Right renal pelvis (tissue), 4 donors: ENCODE measurements at regions not wholly inside any gene's neighbourhood (a gene's known extent, or its start where the extent isn't known, plus 50 kb on each side); places are given as distances from the start of the nearest gene placed in this dataset.
"Not testable (repeated sequence)": the region's sequence is repeated elsewhere in the genome, so short reads cannot be mapped to it uniquely, and the experiment has no call there.

Experiments used
- DNase-seq, 4 donors: peaks; one replicate each; pipeline ENCODE4 v3.0.0-alpha.2; 2013; ENCODE audit warnings: low read depth in 4 of 4, low spot score in 3 of 4, missing footprints in 1 of 4

DNA sequence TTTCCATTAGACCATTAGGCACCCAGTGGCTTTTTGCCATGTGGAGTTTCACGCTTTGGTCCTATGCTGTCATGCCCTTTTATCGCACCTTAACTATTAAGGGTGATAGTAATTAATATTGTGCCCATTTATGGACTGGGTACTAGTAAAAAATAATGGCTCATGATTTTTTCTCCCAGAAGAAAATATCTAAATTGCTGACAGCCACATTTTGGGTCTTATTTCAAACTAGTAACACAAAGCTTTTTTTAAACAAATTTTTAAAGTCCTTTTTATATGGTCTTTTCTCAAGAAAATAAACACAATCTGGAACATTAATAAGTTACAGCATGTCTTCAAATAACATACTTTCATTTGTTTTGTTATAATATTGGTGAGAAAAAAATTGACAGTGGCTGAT is 179.7 kb downstream of the ANKRD7 start:
- DNase-seq: no peak

DNA sequence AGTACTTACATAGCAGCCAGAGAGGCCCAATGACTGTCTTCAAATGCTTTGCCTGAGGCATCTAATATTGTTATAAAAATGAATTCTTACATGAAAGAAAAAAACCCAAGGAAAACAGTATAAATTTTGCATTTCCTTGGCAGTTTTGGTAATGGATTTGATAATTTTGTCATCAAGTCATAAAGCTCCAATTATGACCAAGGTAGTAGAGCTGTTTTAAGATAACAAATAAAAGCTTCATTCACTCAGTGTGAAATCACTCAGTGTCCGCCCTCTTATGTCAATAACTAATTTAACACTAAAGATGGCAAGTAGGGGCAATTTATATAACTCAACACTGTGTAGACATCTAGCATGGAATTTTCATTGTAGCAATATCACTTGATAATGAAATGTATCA is 193.9 kb downstream of the ANKRD7 start:
- no peak for DNase-seq

DNA sequence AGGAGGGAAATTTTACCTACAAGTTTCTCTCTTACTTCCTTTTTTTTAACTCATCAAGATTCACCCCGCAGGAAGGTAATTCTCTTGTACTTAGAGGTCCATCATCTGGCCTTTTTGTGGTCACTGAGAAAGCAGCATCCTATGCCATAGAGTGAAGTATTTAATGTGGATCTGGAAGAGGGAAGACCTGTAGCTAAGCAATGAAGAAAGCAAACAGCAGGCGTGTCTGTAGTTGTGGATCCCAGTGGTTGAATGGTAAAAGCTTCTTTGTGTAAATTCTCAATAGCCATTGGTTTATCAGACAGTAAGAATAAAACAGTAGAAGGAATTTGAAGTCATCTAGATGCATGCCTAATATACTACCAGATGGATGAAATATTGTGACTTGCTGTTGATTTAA is 196.4 kb downstream of the ANKRD7 start:
- DNase-seq: no peak

DNA sequence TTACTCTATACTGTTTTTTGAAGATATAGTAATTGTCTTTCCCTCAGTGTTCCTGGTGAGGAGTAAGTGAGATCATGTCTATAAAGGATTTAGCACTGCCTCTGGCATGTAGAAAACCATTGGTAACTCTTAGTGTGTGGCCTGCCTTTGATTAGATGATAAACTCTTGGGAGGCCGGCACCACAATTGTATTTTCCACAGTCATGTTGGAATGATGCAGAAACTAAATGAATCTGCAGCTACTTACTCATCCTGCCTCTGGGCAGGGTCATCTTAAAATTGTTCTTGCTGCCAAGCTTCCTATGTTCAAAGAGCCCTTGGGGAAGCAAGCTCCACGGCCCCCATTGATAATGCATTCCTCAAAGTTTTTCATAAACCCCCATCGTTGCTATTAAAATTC is 204.6 kb downstream of the ANKRD7 start:
- no peak for DNase-seq

DNA sequence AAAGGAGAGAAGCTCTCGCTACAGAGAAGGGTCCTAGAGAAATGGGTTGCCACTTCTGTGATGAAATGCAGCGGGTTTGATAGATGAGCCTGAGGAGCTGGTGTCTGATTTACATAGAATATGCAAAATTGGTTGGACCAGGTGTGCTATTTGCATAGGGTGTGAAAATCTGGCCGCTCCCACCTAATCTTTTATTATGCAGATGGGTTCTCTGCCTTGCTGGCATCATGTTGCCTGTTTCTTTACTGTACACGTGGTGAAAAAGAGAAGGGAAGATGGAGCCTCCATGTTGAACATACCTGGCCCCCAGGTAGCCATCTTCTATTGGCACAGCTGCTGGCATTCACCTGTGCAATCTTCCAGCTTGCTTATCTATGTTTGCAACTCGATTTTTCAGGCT is 212.2 kb downstream of the ANKRD7 start:
- no peak for DNase-seq

DNA sequence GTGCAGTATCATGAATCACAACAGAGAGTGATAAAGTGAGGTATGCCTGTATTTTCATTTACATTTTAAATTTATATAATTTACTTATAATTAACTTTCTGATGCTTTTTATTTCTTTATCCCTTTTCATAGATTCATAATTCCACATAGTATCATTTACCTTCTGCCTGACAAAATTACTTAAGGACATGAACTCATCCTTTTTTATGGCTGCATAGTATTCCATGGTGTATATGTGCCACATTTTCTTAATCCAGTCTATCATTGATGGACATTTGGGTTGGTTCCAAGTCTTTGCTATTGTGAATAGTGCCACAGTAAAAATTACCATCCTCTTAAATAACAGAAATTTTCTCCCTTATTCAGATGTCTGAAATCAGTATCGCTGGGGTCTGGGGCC is 224.5 kb downstream of the ANKRD7 start:
- DNase-seq: not testable (repeated sequence)

DNA sequence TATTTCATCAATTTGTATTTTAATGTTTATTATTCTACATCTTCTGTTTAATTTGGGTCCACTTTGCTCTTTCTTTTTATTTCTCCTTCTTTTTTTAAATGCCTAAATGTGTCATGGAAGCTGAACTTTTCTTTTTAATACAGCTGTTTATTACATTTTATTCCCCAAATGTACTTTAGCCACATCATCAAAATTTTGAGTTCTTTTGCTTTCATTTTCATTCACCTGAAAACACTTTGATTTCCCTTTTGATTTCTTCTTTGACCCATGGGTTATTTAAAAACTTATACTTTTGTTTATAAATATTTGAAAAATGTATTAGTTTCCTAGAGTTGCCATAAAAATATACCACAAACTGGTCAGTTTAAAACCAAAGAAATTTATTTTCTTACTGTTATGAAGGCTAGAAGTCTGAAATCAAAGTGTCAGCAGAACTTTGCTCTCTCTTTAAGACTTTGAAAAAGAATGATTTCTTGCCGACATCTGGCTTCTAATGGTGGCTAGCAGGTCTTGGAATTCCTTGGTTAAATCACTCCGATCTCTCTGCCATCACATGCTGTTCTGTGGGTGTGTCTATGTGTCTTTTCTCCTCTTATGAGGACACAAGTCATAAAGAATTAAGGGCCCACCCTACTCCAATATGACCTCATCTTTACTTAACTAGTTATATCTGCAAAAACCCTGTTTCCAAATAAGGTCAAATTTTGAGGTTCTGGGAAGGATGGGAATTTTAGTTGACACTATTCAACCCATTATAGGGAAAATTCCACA is 225.5 kb downstream of the ANKRD7 start:
- no peak for DNase-seq

DNA sequence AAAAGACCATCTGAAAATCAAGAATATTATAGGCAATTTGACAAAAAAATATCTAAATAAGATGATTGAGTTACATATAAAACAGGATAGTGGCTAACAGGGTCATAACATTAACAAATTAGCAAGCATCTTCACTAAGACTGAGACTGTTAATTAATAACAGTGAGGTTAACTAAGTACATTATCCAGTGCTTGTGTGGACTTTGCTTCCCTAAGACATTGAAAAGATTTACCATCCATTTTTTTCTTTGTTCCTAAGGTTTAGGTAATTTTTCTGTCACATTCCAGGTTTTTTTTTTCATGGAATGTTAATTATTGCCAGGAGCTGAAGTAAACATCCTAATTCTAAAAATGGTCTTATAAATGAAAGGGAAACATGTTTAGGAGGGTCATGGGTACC is 227.6 kb downstream of the ANKRD7 start:
- DNase-seq: no peak

DNA sequence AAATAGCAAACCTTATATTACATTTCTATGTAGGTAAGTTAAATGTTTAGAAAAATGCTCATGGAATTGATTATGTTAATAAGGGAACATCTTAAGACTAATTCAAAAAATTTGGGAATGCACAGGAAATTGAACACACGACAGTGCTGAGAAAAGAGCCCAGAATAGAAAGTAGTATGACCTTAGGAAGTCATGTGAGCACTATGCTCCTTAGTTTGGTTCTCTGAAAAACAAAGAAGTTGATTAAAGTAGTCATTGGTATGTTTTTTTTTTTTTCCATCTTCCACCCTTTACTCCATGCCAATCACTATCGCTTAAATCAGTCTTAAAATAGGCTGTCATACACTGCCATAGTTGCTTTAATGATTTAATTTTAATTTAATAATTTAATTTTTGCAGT is 242.9 kb downstream of the ANKRD7 start:
- no peak for DNase-seq

DNA sequence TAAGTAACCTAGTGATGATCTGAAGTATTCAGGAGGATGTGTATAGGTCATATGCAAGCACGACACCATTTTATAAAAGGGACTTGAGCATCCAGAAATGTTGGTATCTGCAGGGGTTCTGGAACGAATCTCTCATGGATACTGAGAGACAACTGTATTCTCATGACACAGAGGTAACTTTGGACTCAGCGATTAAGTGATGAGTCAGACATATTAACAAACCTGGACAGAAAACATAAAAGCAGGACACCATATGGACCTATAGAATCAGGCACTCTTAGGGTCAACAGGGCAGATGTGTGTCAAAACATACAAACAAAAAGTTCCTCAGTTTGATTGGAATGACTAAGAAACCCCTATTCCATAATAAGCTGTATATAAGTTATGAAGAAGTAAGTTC is 248.1 kb downstream of the ANKRD7 start:
- DNase-seq: no peak

DNA sequence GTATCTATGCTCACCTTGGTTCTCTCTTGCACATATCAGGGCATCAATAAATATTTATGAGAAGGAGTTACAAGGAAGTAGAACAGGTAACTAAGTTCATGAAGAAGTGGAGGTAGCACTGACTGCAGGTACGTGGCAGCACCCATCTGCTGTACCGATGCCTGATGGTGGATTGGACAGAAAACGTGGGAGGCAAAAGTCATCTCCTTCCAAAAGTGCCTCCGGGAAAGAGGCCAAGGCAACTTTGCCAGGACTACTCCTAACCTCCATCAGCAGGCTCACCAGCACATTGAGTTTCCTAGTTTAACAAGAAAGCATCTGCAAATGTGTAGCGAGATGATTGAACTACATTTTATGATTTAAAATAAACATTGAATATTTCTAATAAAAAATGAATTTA is 248.8 kb downstream of the ANKRD7 start:
- no peak for DNase-seq

DNA sequence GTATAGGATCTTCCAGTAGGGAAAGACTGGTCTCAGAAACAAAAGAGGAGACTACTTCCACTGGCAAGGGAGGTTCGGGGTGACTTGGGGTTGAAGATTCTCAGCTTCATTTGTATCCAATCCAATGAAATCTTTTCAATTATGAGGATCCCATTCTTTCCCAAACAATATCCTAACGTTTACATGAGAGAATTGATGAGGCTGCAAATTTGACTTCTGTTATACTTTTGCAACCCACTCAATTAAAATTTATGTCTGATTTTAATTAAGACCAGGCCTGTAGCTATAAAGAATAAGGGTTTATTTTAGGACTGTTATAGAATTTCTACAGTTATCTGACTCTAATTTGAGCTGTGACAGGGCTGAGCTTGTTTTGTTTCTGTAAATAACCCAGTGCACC is 251.5 kb downstream of the ANKRD7 start:
- no peak for DNase-seq

DNA sequence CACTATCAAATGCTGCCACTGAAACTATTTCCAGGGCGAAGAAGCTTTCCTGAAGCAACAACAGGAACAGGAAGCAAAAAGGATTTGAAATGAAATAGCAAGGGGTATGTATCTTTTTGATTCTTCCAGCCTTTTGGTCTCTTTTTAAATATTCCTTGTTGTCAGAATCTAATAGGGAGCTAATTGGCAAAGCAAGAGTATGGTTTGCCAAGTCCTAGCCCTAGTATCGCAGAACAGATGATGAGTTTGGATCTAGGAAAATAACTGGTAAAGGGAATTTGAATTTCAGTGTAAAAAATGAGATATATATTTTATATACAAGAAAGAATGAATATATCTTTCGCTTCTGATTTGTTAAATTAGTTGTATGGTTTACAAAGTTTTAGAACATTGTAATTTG is 252.5 kb downstream of the ANKRD7 start:
- DNase-seq: no peak

DNA sequence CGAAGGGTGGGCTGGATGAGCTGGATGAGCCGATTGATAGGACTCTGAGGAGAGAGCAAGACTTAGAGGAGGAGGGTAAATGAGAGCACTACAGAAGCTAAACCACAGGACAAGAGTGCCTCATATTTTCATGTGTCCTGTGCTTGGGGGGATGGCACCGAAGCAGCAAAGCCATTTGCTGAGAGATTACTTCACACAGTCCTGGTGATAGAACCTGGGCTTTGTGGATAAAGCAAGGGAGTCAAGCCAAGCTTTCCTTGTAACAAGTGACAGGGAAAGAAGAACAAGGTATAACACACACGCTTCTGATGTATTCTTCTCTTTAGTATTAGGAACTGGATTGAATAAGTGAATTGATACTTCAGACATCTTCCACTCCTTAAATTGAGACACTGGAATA is 253.7 kb downstream of the ANKRD7 start:
- no peak for DNase-seq

DNA sequence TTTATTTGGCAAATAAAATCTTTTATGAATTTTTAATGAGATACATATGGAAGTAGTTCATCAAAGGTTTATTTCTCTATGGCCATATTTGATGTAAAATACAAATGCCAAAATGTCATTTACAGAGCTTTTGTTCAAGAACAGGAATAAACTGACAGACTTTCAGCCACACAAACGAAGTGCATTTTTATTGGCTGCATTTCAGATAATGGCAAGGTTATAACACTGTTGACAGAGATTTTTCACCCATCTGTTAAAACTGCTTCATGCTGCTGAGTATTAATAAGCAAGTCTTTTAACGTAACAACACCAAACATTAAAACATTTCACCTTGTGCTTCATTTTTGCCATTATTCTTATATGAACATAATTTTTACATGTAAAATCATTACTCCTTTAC is 254.4 kb downstream of the ANKRD7 start:
- no peak for DNase-seq

DNA sequence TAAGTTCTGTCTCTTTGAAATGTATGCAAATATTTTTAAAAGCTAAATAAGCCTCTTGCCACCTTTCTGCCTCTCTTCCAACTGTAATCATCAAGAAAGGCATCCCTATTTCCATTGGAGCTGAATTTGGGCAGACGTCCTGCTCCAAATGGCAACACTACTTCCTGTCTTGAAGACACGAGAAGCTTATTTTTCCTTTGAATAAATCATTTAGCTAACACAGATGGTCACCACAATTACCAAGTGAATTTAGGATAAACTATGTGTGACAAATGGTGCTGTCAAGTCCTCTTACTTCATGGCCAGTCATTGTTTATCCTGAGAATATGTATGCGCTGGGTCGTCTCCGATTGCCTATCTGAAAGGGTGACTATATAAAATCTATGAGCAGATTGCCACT is 268.0 kb downstream of the ANKRD7 start:
- DNase-seq: no peak

DNA sequence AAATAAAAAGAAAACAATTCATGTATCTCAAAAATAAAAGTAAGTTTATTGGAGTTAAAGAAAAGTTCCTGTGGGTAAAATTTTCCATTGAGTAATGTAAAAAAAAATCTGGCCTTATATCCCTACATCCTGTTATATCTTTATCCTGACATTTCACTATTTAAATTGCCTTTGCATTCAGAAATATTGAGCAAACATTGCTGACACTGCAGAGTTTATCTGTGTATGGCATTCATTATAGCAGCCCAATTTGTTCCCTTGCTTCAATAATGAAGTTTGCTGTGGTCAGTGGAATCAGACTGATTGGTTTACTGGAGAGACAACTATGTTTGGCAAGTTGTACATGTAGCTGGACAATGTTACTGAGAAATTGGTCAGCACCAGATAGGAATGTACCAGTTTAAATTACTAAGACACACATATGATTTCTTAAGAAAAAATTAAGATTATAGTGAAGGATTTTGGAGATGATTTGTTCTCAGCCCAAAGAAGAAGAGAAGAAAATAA is 271.7 kb downstream of the ANKRD7 start:
- DNase-seq: no peak

DNA sequence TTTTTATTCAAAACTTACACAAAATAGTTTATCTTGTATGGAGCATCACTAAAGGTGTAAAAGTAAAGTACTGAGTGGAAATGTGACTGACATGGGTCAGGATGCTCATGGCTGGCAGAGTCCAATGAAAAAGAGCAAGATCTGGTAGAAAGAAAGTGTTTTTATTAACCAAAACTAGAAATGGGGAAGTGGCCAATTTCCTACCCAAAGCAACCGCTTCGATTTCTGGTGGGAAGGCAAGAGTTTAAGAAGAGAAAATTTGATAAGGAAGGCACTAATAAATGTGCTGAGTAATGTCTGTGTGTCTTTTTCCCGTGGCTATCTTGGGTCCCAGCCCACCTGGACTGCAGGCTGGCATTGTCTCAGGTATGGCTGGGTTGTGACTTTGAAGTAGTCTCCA is 277.7 kb downstream of the ANKRD7 start:
- no peak for DNase-seq

DNA sequence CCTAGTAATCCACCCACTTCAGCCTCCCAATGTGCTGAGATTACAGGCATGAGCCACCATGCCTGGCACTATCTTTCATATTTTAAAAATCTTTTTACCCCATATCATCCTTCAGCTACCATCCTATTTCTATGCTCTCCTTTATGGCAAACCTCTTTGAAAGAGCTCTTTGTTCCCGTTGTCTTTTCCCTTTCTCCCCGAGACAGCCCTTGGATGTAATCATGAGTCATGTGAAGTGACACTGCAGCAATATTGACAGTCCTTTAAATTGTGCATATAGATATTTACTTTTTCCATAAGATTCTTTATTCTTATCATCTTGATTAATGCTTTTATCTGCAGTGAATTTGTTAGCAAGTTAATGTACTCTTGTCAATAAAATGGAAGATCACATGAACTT is 286.6 kb downstream of the ANKRD7 start:
- no peak for DNase-seq

DNA sequence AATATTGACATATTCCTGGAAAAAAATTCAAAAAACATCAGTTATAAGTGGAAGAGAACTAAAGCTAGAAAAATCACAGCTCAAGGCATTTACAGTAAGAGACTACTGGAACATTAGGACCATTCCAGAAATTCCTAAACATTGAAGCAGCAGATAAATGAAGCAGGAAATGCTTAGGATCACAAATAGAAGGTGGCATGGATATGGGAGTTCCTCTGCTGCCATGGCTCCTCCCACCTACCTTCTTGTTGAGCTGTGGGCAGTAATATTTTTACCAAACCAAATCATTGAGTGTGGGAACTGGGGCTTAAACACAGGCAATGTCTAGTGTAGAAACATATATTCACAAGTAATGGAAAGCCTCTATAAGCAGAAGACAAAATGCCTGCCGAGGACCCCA is 292.8 kb downstream of the ANKRD7 start:
- DNase-seq: no peak

DNA sequence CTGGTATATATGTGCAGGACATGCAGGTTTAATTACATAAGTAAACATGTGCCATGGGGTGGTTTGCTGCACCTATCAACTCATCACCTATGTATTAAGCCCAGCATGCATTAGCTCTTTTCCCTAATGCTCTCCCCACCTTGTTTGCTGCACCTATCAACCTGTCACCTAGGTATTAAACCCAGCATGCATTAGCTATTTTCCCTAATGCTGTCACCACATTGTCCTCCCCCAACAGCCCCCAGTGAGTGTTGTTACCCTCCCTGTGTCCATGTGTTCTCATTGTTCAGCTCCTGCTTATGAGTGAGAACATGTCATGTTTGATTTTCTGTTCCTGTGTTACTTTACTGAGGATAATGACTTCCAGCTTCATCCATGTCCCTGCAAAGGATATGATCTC is 300.5 kb downstream of the ANKRD7 start:
- DNase-seq: no peak

DNA sequence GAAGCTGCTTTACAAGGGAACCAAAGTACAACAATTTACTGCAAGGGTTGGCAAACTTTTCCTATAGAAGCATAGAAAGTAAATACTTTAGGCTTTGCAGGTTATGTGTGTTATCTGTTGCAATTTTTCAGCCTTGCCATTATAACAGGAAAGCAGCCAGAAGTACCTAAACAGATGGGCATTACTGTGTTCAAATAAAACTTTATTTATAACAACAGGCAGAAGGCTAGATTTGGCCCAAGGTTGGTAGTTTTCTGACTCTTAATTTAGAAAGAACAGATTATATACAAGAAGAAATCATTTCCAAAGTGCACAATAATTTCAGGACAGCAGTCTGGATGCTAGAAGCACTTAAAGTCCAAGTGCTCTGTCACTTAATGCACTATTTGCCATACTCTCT is 307.1 kb downstream of the ANKRD7 start:
- DNase-seq: no peak

DNA sequence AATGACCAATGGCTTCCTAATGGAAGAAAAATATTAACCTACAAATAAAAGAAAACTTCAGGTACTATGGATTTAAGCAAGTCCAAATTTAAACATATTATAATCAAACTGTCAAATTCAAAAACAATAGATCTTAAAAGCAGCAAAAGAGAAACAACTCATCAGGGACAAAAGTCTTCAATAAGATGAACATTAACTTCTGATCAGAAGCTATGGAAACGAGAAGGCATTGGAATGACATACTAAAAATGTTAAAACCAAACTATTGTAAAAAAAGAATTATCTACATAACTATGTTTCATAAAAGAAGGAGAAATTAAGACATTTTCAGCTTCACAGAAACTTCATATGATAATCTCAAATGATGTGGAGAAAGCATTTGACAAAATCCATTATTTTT is 334.7 kb downstream of the ANKRD7 start:
- no peak for DNase-seq
